Transverse colon (tissue), 3 donors: ENCODE measurements at regions not wholly inside any gene's neighbourhood (a gene's known extent, or its start where the extent isn't known, plus 50 kb on each side); places are given as distances from the start of the nearest gene placed in this dataset.

Source experiments
- POLR2A ChIP-seq: fragments of 450-650 bp; IDR thresholded peaks from one replicate; pipeline ENCODE4 v1.6.1; 2016; ENCODE audit warnings: antibody characterized with exemption, mild to moderate bottlenecking, moderate library complexity
- TF ChIP-seq, protein P1 (sequence below), 5 experiments: fragments of 200-600 bp in 3 of 5; fragments of 450-650 bp in 2 of 5; sonication (generic) in 3 of 5; IDR thresholded peaks; 1 replicate in 2 of 5; 2 replicates in 3 of 5; pipeline ENCODE4 v1.5.1; 2016 to 2017; ENCODE audit warnings: antibody characterized with exemption in 5 of 5, inconsistent platforms in 3 of 5, mild to moderate bottlenecking in 2 of 5, moderate library complexity in 1 of 5

GRCh38 chrX:41019041-41019392 is 66.2 kb upstream of the USP9X start:
- TF ChIP-seq POLR2A, result no peak
- TF ChIP-seq, protein P1, sequence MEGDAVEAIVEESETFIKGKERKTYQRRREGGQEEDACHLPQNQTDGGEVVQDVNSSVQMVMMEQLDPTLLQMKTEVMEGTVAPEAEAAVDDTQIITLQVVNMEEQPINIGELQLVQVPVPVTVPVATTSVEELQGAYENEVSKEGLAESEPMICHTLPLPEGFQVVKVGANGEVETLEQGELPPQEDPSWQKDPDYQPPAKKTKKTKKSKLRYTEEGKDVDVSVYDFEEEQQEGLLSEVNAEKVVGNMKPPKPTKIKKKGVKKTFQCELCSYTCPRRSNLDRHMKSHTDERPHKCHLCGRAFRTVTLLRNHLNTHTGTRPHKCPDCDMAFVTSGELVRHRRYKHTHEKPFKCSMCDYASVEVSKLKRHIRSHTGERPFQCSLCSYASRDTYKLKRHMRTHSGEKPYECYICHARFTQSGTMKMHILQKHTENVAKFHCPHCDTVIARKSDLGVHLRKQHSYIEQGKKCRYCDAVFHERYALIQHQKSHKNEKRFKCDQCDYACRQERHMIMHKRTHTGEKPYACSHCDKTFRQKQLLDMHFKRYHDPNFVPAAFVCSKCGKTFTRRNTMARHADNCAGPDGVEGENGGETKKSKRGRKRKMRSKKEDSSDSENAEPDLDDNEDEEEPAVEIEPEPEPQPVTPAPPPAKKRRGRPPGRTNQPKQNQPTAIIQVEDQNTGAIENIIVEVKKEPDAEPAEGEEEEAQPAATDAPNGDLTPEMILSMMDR (IDR thresholded peaks at IDR 0.05), result no peak
